AG04449 (cell line): ENCODE measurements at regions not wholly inside any gene's neighbourhood (a gene's known extent, or its start where the extent isn't known, plus 50 kb on each side); places are given as distances from the start of the nearest gene placed in this dataset.

Experiments used
- CTCF ChIA-PET: fragments of 350-600 bp; formaldehyde crosslinking; extraction: SDS; loops from one replicate; lab custom pipeline; 2021; ENCODE audit warnings: antibody characterized with exemption; lab: Yijun Ruan, JAX
- POLR2A ChIA-PET: fragments of 400-600, 350-600 bp; formaldehyde crosslinking; extraction: SDS; loops from one replicate; lab custom pipeline; 2020; ENCODE audit warnings: antibody characterized with exemption, inconsistent platforms; lab: Yijun Ruan, JAX
- DNase-seq: peaks from one replicate; pipeline ENCODE4 v3.0.0-alpha.2; 2010; ENCODE audit warnings: low read depth, low spot score
- H3K4me3 ChIP-seq: 2 replicates; pipeline ENCODE4 v1.5.1; 2011; ENCODE audit warnings: low read depth, mild to moderate bottlenecking, control low read depth, low read length
- TF ChIP-seq, protein P1 (sequence below): IDR thresholded peaks from one replicate; pipeline ENCODE4 v1.5.1; 2011; ENCODE audit warnings: mild to moderate bottlenecking, moderate library complexity, low read length, control low read depth, inconsistent platforms; ENCODE audit not compliant: insufficient read depth; ENCODE audit errors: missing control alignments

DNA sequence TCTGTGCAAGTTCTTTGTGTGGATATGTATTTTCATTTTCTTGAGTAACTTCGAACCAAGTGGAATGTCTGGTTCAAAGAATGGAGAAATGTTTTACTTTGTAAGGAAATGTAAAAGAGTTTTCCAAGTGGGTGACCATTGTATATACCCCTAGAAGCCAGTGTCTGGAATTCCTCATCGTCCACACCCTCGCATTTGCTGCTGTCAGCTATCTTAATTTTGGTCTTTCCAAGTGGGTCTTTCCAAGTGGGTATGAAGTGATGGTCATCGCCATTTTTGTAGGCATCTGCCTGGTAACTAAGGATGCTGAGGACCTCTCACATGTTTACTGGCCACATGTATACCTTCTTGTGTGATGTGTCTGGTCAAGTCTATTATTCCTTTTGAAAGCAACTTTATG lies 547.5 kb downstream of the TBC1D22A start:
- DNase-seq: no peak
- TF ChIP-seq, protein P1, sequence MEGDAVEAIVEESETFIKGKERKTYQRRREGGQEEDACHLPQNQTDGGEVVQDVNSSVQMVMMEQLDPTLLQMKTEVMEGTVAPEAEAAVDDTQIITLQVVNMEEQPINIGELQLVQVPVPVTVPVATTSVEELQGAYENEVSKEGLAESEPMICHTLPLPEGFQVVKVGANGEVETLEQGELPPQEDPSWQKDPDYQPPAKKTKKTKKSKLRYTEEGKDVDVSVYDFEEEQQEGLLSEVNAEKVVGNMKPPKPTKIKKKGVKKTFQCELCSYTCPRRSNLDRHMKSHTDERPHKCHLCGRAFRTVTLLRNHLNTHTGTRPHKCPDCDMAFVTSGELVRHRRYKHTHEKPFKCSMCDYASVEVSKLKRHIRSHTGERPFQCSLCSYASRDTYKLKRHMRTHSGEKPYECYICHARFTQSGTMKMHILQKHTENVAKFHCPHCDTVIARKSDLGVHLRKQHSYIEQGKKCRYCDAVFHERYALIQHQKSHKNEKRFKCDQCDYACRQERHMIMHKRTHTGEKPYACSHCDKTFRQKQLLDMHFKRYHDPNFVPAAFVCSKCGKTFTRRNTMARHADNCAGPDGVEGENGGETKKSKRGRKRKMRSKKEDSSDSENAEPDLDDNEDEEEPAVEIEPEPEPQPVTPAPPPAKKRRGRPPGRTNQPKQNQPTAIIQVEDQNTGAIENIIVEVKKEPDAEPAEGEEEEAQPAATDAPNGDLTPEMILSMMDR: no peak
- no peak overlapping the region for H3K4me3 ChIP-seq
- ChIA-PET POLR2A (no interaction called here), CTCF (no interaction called here)

- no peak for DNase-seq
- ChIA-PET POLR2A (no interaction called here), CTCF (no interaction called here)
- TF ChIP-seq, protein P1: no peak
- H3K4me3 ChIP-seq: no peak overlapping the region
Observed at GRCh38 chr22:47309476-47309875, 547.0 kb downstream of the TBC1D22A start.

DNA sequence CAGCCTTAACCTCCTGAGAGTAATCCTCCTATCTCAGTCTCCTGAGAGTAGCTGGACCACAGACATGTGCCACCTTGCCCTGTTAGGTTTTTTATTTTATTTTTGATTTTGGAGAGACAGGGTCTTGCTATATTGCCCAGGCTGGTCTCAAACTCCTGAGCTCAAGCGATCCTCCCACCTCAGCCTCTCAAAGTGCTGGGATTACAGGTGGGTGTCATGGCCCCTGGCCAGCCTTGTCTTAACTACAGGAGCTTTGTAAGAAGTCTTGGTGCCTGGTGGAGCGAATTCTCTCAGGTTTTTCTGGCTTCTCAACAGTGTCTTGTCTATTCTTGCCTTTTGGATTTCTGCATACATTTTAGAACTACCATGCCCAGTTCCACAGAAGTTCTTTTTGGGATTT lies 546.4 kb downstream of the TBC1D22A start:
- ChIA-PET POLR2A (no interaction called here), CTCF (no interaction called here)
- TF ChIP-seq, protein P1: no peak
- no peak overlapping the region for H3K4me3 ChIP-seq
- DNase-seq: no peak

DNA sequence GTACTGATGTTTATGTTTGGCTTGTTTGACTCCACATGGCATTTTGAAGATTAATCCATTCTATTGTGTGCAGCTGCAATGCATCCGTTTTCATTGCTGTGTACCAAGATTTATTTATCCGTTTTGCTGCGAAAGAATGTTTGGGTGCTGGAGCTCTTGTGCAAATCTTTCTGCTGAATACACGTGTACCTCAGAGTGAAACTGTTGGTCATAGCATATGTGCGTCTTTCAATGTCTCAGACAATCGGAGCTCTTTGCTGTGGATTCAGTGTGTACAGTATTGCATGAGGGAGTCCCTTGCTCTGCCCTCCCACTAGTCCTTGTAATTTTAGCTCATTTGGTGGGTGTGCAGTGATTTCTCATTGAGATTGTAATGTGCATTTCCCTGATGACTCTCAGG lies 545.4 kb downstream of the TBC1D22A start:
- TF ChIP-seq, protein P1: no peak
- ChIA-PET CTCF (no interaction called here), POLR2A (no interaction called here)
- no peak overlapping the region for H3K4me3 ChIP-seq
- no peak for DNase-seq

DNA sequence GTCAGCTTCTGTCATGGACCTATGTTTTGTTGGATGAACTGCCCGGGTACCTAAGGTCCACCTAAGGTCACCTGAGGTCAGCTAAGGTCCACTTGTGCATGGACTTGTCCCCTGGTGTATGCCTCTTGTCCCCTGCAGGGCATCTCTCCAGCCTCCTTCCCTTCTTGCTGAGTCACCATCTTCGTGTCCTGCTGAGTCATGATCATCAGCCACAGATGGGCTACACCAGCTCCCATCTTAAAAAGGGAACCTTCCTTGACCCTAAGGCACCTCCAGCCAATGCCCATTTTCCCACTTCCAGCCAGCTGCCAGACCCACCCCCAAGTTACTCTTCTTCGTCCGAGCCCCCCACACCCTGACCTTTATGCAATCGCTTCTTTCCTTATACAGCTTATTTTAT lies 544.9 kb downstream of the TBC1D22A start:
- H3K4me3 ChIP-seq: no peak overlapping the region
- ChIA-PET POLR2A (no interaction called here), CTCF (no interaction called here)
- DNase-seq: no peak
- TF ChIP-seq, protein P1: no peak

DNA sequence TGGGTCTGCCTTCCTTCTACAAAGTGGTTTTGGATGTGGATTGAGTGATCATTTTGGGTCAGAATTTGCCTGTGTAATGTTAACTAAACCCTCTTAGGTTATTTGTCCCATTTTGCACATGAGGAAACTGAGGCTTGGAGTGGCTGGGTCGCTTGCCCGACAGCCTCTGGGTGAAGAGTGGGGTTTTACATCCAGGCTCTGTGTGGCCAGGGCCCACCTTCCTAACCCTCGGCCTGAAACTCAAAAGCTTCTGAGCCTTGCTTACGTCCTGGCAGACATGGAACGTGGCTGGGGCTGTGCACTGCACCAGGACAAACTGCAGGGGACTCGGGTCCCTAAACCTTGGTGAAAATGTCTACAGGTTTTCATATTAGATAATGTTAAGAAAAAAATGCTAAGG lies 542.4 kb downstream of the TBC1D22A start:
- TF ChIP-seq, protein P1: no peak
- no peak overlapping the region for H3K4me3 ChIP-seq
- no peak for DNase-seq
- POLR2A ChIA-PET: no interaction called here
- CTCF ChIA-PET: no interaction called here
